ENCODE measurements at regions not wholly inside any gene's neighbourhood (a gene's known extent, or its start where the extent isn't known, plus 50 kb on each side); places are given as distances from the start of the nearest gene placed in this dataset.

GRCh38 chr3:22414239-22414638 is 663.2 kb upstream of the ZNF385D start:
- TF ChIP-seq CTCF (IDR thresholded peaks at IDR 0.05): no peak
- TF ChIP-seq POLR2A (IDR thresholded peaks at IDR 0.05): no peak
